ENCODE measurements at regions not wholly inside any gene's neighbourhood (a gene's known extent, or its start where the extent isn't known, plus 50 kb on each side); places are given as distances from the start of the nearest gene placed in this dataset.

DNA sequence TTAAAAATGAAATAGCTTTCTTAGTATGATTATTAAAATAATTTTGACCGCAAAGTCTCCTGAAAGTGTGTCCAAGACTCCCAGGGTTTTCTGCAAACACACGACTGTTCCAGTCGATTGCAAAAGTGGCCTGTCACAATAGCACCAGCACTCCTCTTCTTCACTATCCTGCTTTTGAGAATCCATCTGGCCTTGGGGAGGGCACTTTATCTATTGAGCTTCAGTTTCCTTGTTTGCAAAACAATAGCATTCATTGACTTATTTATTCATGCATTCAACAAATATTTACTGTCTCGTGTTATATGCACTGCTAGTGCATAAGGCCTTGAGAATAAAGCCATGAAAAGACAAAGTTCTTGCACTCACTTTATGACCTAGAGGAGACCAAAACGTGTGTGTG lies 96.2 kb upstream of the NTM start:
- TF ChIP-seq, protein P1, sequence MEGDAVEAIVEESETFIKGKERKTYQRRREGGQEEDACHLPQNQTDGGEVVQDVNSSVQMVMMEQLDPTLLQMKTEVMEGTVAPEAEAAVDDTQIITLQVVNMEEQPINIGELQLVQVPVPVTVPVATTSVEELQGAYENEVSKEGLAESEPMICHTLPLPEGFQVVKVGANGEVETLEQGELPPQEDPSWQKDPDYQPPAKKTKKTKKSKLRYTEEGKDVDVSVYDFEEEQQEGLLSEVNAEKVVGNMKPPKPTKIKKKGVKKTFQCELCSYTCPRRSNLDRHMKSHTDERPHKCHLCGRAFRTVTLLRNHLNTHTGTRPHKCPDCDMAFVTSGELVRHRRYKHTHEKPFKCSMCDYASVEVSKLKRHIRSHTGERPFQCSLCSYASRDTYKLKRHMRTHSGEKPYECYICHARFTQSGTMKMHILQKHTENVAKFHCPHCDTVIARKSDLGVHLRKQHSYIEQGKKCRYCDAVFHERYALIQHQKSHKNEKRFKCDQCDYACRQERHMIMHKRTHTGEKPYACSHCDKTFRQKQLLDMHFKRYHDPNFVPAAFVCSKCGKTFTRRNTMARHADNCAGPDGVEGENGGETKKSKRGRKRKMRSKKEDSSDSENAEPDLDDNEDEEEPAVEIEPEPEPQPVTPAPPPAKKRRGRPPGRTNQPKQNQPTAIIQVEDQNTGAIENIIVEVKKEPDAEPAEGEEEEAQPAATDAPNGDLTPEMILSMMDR (IDR thresholded peaks at IDR 0.05), result no peak
- no peak for TF ChIP-seq POLR2A (IDR thresholded peaks at IDR 0.05)
